Fibroblast of lung (primary cell): ENCODE measurements at regions not wholly inside any gene's neighbourhood (a gene's known extent, or its start where the extent isn't known, plus 50 kb on each side); places are given as distances from the start of the nearest gene placed in this dataset.

Source experiments
- DNase-seq, 2 donors: peaks; one replicate each; pipeline versions ENCODE4 v3.0.0 to v3.0.0-alpha.2; 2010; ENCODE audit warnings: low read depth in 2 of 2
- H2AFZ ChIP-seq: 2 replicates; pipeline ENCODE4 v1.5.1; 2012; ENCODE audit warnings: low read length, control low read depth, inconsistent platforms
- H3K27ac ChIP-seq: 2 replicates; pipeline ENCODE4 v1.5.1; 2011; ENCODE audit warnings: low read length, control low read depth; ENCODE audit not compliant: insufficient read depth
- H3K27me3 ChIP-seq: 2 replicates; pipeline ENCODE4 v1.5.1; 2011; ENCODE audit warnings: mild to moderate bottlenecking, low read length; ENCODE audit not compliant: control insufficient read depth, insufficient read depth
- H3K36me3 ChIP-seq: 2 replicates; pipeline ENCODE4 v1.5.1; 2011; ENCODE audit warnings: low read length; ENCODE audit not compliant: control insufficient read depth, insufficient read depth
- H3K4me1 ChIP-seq: 2 replicates; pipeline ENCODE4 v1.5.1; 2011; ENCODE audit warnings: low read length; ENCODE audit not compliant: control insufficient read depth, insufficient read depth; ENCODE audit errors: extremely low read depth
- H3K4me2 ChIP-seq: 2 replicates; pipeline ENCODE4 v1.5.1; 2011; ENCODE audit warnings: low read length, control low read depth; ENCODE audit not compliant: insufficient read depth; ENCODE audit errors: extremely low read depth
- H3K4me3 ChIP-seq, 4 experiments: fragments of 200-600 bp in 1 of 4; sonication (generic) in 1 of 4; replicated peaks in 1 of 4; 2 replicates each; pipeline ENCODE4 v1.5.1; 2011 to 2016; ENCODE audit warnings: low read length in 4 of 4, low read depth in 3 of 4, mild to moderate bottlenecking in 3 of 4, control low read depth in 2 of 4, inconsistent platforms in 1 of 4, mixed read lengths in 1 of 4; ENCODE audit not compliant: insufficient read depth in 1 of 4; ENCODE audit errors: control extremely low read depth in 1 of 4
- H3K79me2 ChIP-seq: 2 replicates; pipeline ENCODE4 v1.5.1; 2012; ENCODE audit warnings: mild to moderate bottlenecking, low read length, inconsistent platforms; ENCODE audit not compliant: control insufficient read depth, insufficient read depth
- H3K9ac ChIP-seq: 2 replicates; pipeline ENCODE4 v1.5.1; 2011; ENCODE audit warnings: mild to moderate bottlenecking, low read length, control low read depth; ENCODE audit not compliant: insufficient read depth
- H3K9me3 ChIP-seq: 2 replicates; pipeline ENCODE4 v1.5.1; 2012; ENCODE audit warnings: low read depth, low read length; ENCODE audit not compliant: control insufficient read depth, insufficient read depth
- H4K20me1 ChIP-seq: 2 replicates; pipeline ENCODE4 v1.5.1; 2011; ENCODE audit warnings: low read length; ENCODE audit not compliant: control insufficient read depth, insufficient read depth; ENCODE audit errors: extremely low read depth
- CTCF ChIP-seq, 2 donors: IDR thresholded peaks in 1 of 2; conservative IDR thresholded peaks in 1 of 2; 1 replicate in 1 of 2; 2 replicates in 1 of 2; pipeline ENCODE4 v1.5.1; 2011 to 2012; ENCODE audit warnings: low read length in 2 of 2, control low read depth in 1 of 2, inconsistent platforms in 1 of 2, low read depth in 1 of 2, mild to moderate bottlenecking in 1 of 2
- EZH2 ChIP-seq: IDR thresholded peaks from 2 replicates; pipeline ENCODE4 v1.5.1; 2012; ENCODE audit warnings: low read length, control low read depth, mild to moderate bottlenecking; ENCODE audit errors: missing control alignments

DNA sequence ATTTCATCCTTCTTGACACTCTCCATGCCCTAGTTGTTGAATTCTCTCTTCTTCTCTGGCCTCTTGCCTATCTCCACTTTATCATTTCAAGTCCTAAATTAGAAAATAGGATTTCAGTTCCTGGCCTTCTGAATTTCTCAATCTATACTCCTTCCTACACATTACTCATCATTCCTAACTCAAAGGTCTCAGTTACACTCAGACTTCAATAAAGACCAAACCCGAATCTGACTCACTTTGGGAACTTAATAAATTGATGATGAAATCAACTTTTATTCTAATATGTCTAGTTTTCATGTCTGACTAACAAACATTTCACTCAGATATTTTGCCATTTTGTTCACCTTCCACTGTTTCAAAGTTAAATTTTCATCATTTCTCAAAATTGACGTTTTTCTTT, 113.6 kb upstream of the TSLP start:
- no peaks in the 10 kb centered on the region for H3K27me3 ChIP-seq
- no peaks in the 10 kb centered on the region for H3K79me2 ChIP-seq
- H3K4me3 ChIP-seq = no peak overlapping the region
- H3K9ac ChIP-seq = no peak overlapping the region
- H3K4me2 ChIP-seq = no peak overlapping the region
- TF ChIP-seq EZH2 = no peak
- TF ChIP-seq CTCF (conservative IDR thresholded peaks at IDR 0.05 in 1 of 2, IDR thresholded peaks at IDR 0.05 in 1 of 2; ENCODE audit: low read depth in 1 of 2, low read length in 2 of 2) = no peak
- H3K4me1 ChIP-seq = no peaks in the 10 kb centered on the region
- no peaks in the 10 kb centered on the region for H4K20me1 ChIP-seq
- DNase-seq = peak; percentile 54 to 72
- no peak overlapping the region for H3K27ac ChIP-seq
- H2AFZ ChIP-seq = no peak overlapping the region
- no peaks in the 10 kb centered on the region for H3K36me3 ChIP-seq
- no peaks in the 10 kb centered on the region for H3K9me3 ChIP-seq

DNA sequence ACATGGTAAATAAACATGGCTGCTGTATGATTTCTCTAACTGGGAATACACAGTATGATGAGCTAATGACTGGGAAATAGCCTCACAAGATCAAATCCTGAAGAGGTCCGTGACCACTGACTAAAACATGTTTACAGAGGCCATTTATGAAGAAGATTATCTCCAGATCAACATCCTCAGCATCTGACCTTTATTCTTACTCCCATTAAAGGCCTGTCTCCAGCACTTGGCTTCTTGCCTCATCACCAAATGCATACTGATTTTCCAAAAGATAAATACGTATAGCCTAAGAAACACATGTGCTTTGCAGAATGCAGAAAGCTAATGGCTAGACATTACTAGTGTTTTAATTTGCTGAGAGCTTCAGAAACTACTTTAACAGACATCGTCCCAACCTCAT, 108.0 kb upstream of the TSLP start:
- TF ChIP-seq EZH2 = no peak
- TF ChIP-seq CTCF (conservative IDR thresholded peaks at IDR 0.05 in 1 of 2, IDR thresholded peaks at IDR 0.05 in 1 of 2; ENCODE audit: low read depth in 1 of 2, low read length in 2 of 2) = no peak
- H3K4me3 ChIP-seq = no peak overlapping the region
- H3K27ac ChIP-seq = no peak overlapping the region
- no peak overlapping the region for H2AFZ ChIP-seq
- peak in 1 of 2 donors; percentile 14 for DNase-seq
- no peaks in the 10 kb centered on the region for H3K27me3 ChIP-seq
- no peaks in the 10 kb centered on the region for H3K36me3 ChIP-seq
- peaks cover under 1% of the 10 kb centered on the region for H3K4me1 ChIP-seq
- no peaks in the 10 kb centered on the region for H3K9me3 ChIP-seq
- no peak overlapping the region for H3K9ac ChIP-seq
- no peaks in the 10 kb centered on the region for H3K79me2 ChIP-seq
- no peaks in the 10 kb centered on the region for H4K20me1 ChIP-seq
- H3K4me2 ChIP-seq = no peak overlapping the region

- Histone ChIP-seq H3K4me2 (no peak overlapping the region), H3K9ac (no peak overlapping the region), H3K36me3 (no peaks in the 10 kb centered on the region), H3K4me1 (peaks cover 3% of the 10 kb centered on the region), H3K4me3 (no peak overlapping the region), H3K9me3 (no peaks in the 10 kb centered on the region), H2AFZ (no peak overlapping the region), H4K20me1 (no peaks in the 10 kb centered on the region), H3K79me2 (no peaks in the 10 kb centered on the region), H3K27ac (no peak overlapping the region), H3K27me3 (no peaks in the 10 kb centered on the region)
- peak in 1 of 2 donors; percentile 66 for DNase-seq
- TF ChIP-seq CTCF (conservative IDR thresholded peaks at IDR 0.05 in 1 of 2, IDR thresholded peaks at IDR 0.05 in 1 of 2; ENCODE audit: low read depth in 1 of 2, low read length in 2 of 2) (no peak), EZH2 (no peak)
Observed at GRCh38 chr5:110965773-110966581, 105.5 kb upstream of the TSLP start.
